Ovary (tissue), 7 donors: ENCODE measurements at regions not wholly inside any gene's neighbourhood (a gene's known extent, or its start where the extent isn't known, plus 50 kb on each side); places are given as distances from the start of the nearest gene placed in this dataset.

ENCODE experiments used
- DNase-seq, 5 donors: peaks; one replicate each; pipeline ENCODE4 v3.0.0-alpha.2; 2019 to 2020
- H3K27ac ChIP-seq, 2 donors: fragments of 200-600 bp; one replicate each; pipeline versions ENCODE4 v1.5.1 to v1.8.0; 2019 to 2022
- H3K27me3 ChIP-seq: fragments of 200-600 bp; one replicate; pipeline ENCODE4 v1.8.0; 2022
- H3K36me3 ChIP-seq: fragments of 200-600 bp; sonication (generic); one replicate; pipeline ENCODE4 v1.5.1; 2019
- H3K4me1 ChIP-seq: one replicate; pipeline ENCODE4 v1.8.1; 2013; ENCODE audit warnings: mild to moderate bottlenecking, moderate library complexity; ENCODE audit not compliant: insufficient read depth
- H3K4me3 ChIP-seq: fragments of 200-600 bp; sonication (generic); one replicate; pipeline ENCODE4 v1.5.1; 2017
- H3K9me3 ChIP-seq, 2 donors: fragments of 200-600 bp in 1 of 2; sonication (generic) in 1 of 2; one replicate each; pipeline versions ENCODE4 v1.5.1 to v1.8.1; 2013 to 2019; ENCODE audit warnings: mild to moderate bottlenecking in 1 of 2, moderate library complexity in 1 of 2
- CTCF ChIP-seq, 3 donors: fragments of 450-650 bp in 2 of 3; fragments of 200-600 bp in 1 of 3; IDR thresholded peaks; one replicate each; pipeline versions ENCODE4 v1.5.1 to v1.8.0; 2016 to 2022; ENCODE audit warnings: antibody characterized with exemption in 3 of 3, mild to moderate bottlenecking in 1 of 3
- EP300 ChIP-seq: sonication (generic); formaldehyde crosslinking; IDR thresholded peaks from one replicate; pipeline ENCODE4 v1.6.1; 2017; ENCODE audit warnings: antibody characterized with exemption
- POLR2A ChIP-seq: fragments of 450-650 bp; IDR thresholded peaks from one replicate; pipeline ENCODE4 v1.6.1; 2017; ENCODE audit warnings: antibody characterized with exemption, mild to moderate bottlenecking, moderate library complexity
- WGBS, 3 donors: extraction: QIAGEN DNeasy Blood & Tissue Kit in 1 of 3; methylation state at CpG; one replicate each; pipeline versions ENCODE4 v1.1.5 to v1.1.7; 2013 to 2017; 5-methylcytosine and 5-hydroxymethylcytosine counted together
- intact Hi-C, 4 donors: fragments of 100-400 bp; cut with DNase I; formaldehyde crosslinking; loops; one replicate each; pipeline versions ENCODE4 v1.11.0 to v1.15.1; 2022 to 2023
- donor health status: DM: no; HTN: no; CAD: no; lungs with moderate emphysema.
- donor health status: DM: no; HTN: no; CAD: no.
- donor health status: Bipolar disorder and iron deficiency.
- donor health status: DM: no; HTN: no; CAD: no.
- donor health status: DM: yes; HTN: yes; CAD: no.

DNA sequence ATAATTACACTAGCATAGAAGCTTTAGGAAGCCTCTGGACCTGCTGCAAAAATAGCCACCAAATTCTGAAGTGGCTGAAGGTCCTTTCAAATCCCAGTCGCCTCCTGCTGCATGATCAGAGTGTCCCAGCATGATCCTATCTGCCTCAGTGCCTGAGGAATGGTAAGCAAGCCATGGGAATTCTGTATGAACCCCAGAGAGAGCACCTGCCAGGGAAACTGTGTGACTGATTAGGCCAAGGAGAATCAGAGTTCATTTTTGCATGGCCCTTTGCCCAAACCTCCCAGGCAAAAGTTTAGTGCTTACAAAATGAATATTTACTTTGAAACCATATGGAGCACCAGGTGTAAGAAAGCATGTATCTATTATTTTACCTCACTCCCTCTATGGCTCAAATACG, 221.4 kb downstream of the ARL4C start:
- no peak overlapping the region for H3K4me3 ChIP-seq
- 50 to 65% (median 51%) methylated on average over 2 of the region's 2 CpGs for WGBS, 3 donors
- H3K4me1 ChIP-seq: no peaks in the 10 kb centered on the region
- TF ChIP-seq POLR2A (no peak), EP300 (no peak)
- no peaks in the 10 kb centered on the region for H3K36me3 ChIP-seq
- no peaks in the 10 kb centered on the region for H3K27me3 ChIP-seq
- H3K9me3 ChIP-seq: no peaks in the 10 kb centered on the region
- DNase-seq: no peak
- H3K27ac ChIP-seq: no peak overlapping the region
- intact Hi-C loops: loop anchor here in 1 of 4 donors (5.0 kb wide), 1 partner anchor 2002 kb away; no protein-coding TSS in a partner anchor

DNA sequence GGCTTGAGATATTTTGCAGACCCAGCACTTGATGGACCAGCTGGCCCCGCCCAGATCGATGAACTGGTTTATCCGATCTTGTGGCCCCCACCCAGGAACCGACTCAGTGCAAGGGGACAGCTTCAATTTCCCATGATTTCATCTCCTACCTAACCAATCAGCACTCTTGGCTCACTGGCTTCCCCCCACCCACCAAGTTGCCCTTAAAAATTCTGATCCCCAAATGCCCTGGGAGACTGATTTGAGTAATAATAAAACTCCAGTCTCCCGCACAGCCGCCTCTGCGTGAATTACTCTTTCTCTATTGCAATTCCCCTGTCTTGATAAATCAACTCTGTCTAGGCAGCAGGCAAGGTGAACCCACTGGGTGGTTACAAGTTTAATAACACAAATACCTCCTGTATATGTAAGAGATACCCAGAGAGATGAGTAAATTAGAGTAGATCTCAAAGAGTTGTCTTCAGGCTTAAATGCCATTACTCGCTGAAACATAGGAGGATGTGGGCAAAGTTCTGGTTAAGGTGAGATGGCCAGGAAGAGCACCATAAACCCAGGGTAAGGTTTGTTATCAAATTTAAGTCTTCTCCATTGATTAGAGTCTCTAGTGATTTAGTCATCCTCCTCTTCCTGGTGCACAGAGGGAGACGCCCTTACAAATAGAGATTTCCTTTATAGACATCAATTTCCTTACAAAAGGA, 222.8 kb downstream of the ARL4C start:
- H3K4me1 ChIP-seq: no peaks in the 10 kb centered on the region
- H3K27me3 ChIP-seq: no peaks in the 10 kb centered on the region
- 83 to 92% (median 87%) methylated on average over 9 of the region's 9 CpGs for WGBS, 3 donors
- no peaks in the 10 kb centered on the region for H3K9me3 ChIP-seq
- intact Hi-C loops: no loop called here
- H3K27ac ChIP-seq: no peak overlapping the region
- no peak for TF ChIP-seq EP300
- no peak for TF ChIP-seq POLR2A
- no peak for TF ChIP-seq CTCF (IDR thresholded peaks at IDR 0.05)
- H3K4me3 ChIP-seq: no peak overlapping the region
- DNase-seq: no peak
- H3K36me3 ChIP-seq: no peaks in the 10 kb centered on the region

GRCh38 chr2:234272069-234272850, 221.8 kb downstream of the SPP2 start:
- DNase-seq: no peak
- no peaks in the 10 kb centered on the region for H3K27me3 ChIP-seq
- H3K4me3 ChIP-seq: no peak overlapping the region
- 82 to 88% (median 83%) methylated on average over 5 of the region's 5 CpGs for WGBS, 3 donors
- no peaks in the 10 kb centered on the region for H3K9me3 ChIP-seq
- no peak overlapping the region for H3K27ac ChIP-seq
- intact Hi-C loops: no loop called here
- H3K36me3 ChIP-seq: no peaks in the 10 kb centered on the region
- H3K4me1 ChIP-seq: no peaks in the 10 kb centered on the region
- no peak for TF ChIP-seq POLR2A

DNA sequence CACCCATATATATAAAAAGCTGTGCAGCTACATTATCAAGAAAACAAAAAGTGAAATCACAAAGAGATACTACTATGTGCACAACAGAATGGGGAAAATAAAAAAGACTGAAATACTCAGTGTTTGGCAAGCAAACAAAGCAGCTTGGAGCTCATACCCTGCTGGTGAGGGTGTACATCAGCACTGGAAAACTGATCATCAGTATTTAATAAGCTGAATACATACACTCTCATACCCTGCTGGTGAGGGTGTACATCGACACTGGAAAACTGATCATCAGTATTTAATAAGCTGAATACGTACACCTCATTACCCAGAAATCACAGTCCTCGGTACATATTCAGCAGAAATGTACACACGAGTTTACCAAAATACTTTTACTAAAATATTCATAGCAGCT, 220.8 kb downstream of the SPP2 start:
- intact Hi-C loops: no loop called here
- Histone ChIP-seq H3K4me1 (no peaks in the 10 kb centered on the region), H3K9me3 (no peaks in the 10 kb centered on the region), H3K27me3 (no peaks in the 10 kb centered on the region), H3K27ac (no peak overlapping the region), H3K36me3 (no peaks in the 10 kb centered on the region), H3K4me3 (no peak overlapping the region)
- no peak for TF ChIP-seq POLR2A
- TF ChIP-seq CTCF (IDR thresholded peaks at IDR 0.05): no peak
- no peak for TF ChIP-seq EP300
- no peak for DNase-seq
- WGBS, 3 donors: 67 to 89% (median 70%) methylated on average over 4 of the region's 4 CpGs

GRCh38 chr2:234269769-234270204, 219.3 kb downstream of the SPP2 start:
- Histone ChIP-seq H3K4me1 (no peaks in the 10 kb centered on the region), H3K9me3 (no peaks in the 10 kb centered on the region), H3K4me3 (no peak overlapping the region), H3K27ac (no peak overlapping the region), H3K27me3 (no peaks in the 10 kb centered on the region), H3K36me3 (no peaks in the 10 kb centered on the region)
- intact Hi-C loops: no loop called here
- no peak for DNase-seq
- TF ChIP-seq EP300: no peak
- no peak for TF ChIP-seq CTCF (IDR thresholded peaks at IDR 0.05)
- no peak for TF ChIP-seq POLR2A
- 69 to 76% (median 71%) methylated on average over 2 of the region's 2 CpGs for WGBS, 3 donors
